Amygdala (tissue), 56 donors: ENCODE measurements at regions not wholly inside any gene's neighbourhood (a gene's known extent, or its start where the extent isn't known, plus 50 kb on each side); places are given as distances from the start of the nearest gene placed in this dataset.

Experiments
- DNase-seq, 56 donors: peaks; one replicate each; lab custom pipeline; 2025; lab: John Stamatoyannopoulos, UW

- no peak for DNase-seq
Measured at GRCh38 chr7:20026762-20027161, 190.4 kb downstream of the MACC1 start.

GRCh38 chr7:20021831-20022230, 195.4 kb downstream of the MACC1 start:
- no peak for DNase-seq

- DNase-seq: no peak
Measured at GRCh38 chr7:20021066-20021465, 196.1 kb downstream of the MACC1 start.

- no peak for DNase-seq
Measured at GRCh38 chr7:20019757-20020432, 197.3 kb downstream of the MACC1 start.

GRCh38 chr7:20016669-20017068, 200.5 kb downstream of the MACC1 start:
- DNase-seq: no peak

- peak in 2 of 56 donors; percentile 0 to 7 for DNase-seq
Measured at GRCh38 chr7:20013536-20013935, 203.6 kb downstream of the MACC1 start.

GRCh38 chr7:20012100-20012499, 205.1 kb downstream of the MACC1 start:
- DNase-seq: no peak

GRCh38 chr7:20010877-20011276, 206.3 kb downstream of the MACC1 start:
- no peak for DNase-seq

- no peak for DNase-seq
Measured at GRCh38 chr7:20007510-20007909, 209.7 kb downstream of the MACC1 start.

GRCh38 chr7:20005081-20005480, 212.1 kb downstream of the MACC1 start:
- DNase-seq: no peak

GRCh38 chr7:19999681-20000080, 217.5 kb downstream of the MACC1 start:
- no peak for DNase-seq

GRCh38 chr7:19991936-19992335, 218.5 kb upstream of the TMEM196 start:
- no peak for DNase-seq

- DNase-seq: no peak
Measured at GRCh38 chr7:19989906-19990305, 216.5 kb upstream of the TMEM196 start.

GRCh38 chr7:19988860-19989259, 215.4 kb upstream of the TMEM196 start:
- no peak for DNase-seq

- DNase-seq: no peak
Measured at GRCh38 chr7:19984231-19984632, 210.8 kb upstream of the TMEM196 start.

- peak in 4 of 56 donors; percentile 0 to 43 (median 1) for DNase-seq
Measured at GRCh38 chr7:19982841-19983835, 209.7 kb upstream of the TMEM196 start.

GRCh38 chr7:19973581-19973980, 200.2 kb upstream of the TMEM196 start:
- DNase-seq: no peak

GRCh38 chr7:19972876-19973275, 199.5 kb upstream of the TMEM196 start:
- no peak for DNase-seq

- DNase-seq: no peak
Measured at GRCh38 chr7:19971956-19972355, 198.5 kb upstream of the TMEM196 start.

- no peak for DNase-seq
Measured at GRCh38 chr7:19970514-19970913, 197.1 kb upstream of the TMEM196 start.

GRCh38 chr7:19969859-19970493, 196.6 kb upstream of the TMEM196 start:
- no peak for DNase-seq
